Breast epithelium (tissue), 4 donors: ENCODE measurements at regions not wholly inside any gene's neighbourhood (a gene's known extent, or its start where the extent isn't known, plus 50 kb on each side); places are given as distances from the start of the nearest gene placed in this dataset.

Experiments
- DNase-seq, 2 donors: peaks; one replicate each; pipeline ENCODE4 v3.0.0-alpha.2; 2019; ENCODE audit warnings: low spot score in 2 of 2
- H3K27ac ChIP-seq, 2 donors: fragments of 200-600 bp; sonication (generic) in 1 of 2; one replicate each; pipeline ENCODE4 v1.5.1; 2016 to 2019; ENCODE audit warnings: mild to moderate bottlenecking in 1 of 2
- H3K27me3 ChIP-seq, 2 donors: fragments of 200-600 bp; sonication (generic) in 1 of 2; one replicate each; pipeline versions ENCODE4 v1.5.1 to v1.6.0; 2017 to 2019; ENCODE audit warnings: control low read depth in 1 of 2, mild to moderate bottlenecking in 1 of 2
- H3K36me3 ChIP-seq: fragments of 200-600 bp; one replicate; pipeline ENCODE4 v1.5.1; 2019
- H3K4me1 ChIP-seq, 2 donors: fragments of 200-600 bp; sonication (generic); one replicate each; pipeline ENCODE4 v1.5.1; 2016 to 2019; ENCODE audit warnings: control low read depth in 1 of 2
- H3K4me3 ChIP-seq, 3 donors: fragments of 200-600 bp; sonication (generic); 1 replicate in 2 of 3; 2 replicates in 1 of 3; pipeline ENCODE4 v1.5.1; 2016 to 2019; ENCODE audit warnings: mild to moderate bottlenecking in 3 of 3, moderate library complexity in 2 of 3
- H3K9me3 ChIP-seq, 2 donors: fragments of 200-600 bp; sonication (generic) in 1 of 2; one replicate each; pipeline ENCODE4 v1.5.1; 2016 to 2019; ENCODE audit warnings: control low read depth in 1 of 2
- CTCF ChIP-seq, 3 donors: fragments of 450-650 bp; IDR thresholded peaks; one replicate each; pipeline ENCODE4 v1.5.1; 2016 to 2017; ENCODE audit warnings: antibody characterized with exemption in 3 of 3, mild to moderate bottlenecking in 3 of 3, moderate library complexity in 3 of 3
- POLR2A ChIP-seq: fragments of 450-650 bp; IDR thresholded peaks from one replicate; pipeline ENCODE4 v1.6.1; 2016; ENCODE audit warnings: antibody characterized with exemption, mild to moderate bottlenecking, moderate library complexity
- POLR2AphosphoS5 ChIP-seq, 3 donors: sonication (generic); formaldehyde crosslinking; IDR thresholded peaks; one replicate each; pipeline ENCODE4 v1.6.1; 2017; ENCODE audit warnings: antibody characterized with exemption in 3 of 3
- intact Hi-C: fragments of 100-400 bp; cut with DNase I; formaldehyde crosslinking; loops from one replicate; pipeline ENCODE4 v1.15.1; 2023; ENCODE audit warnings: low total_unique reads

GRCh38 chr2:228630786-228631185 is 449.3 kb upstream of the SPHKAP start:
- no peaks in the 10 kb centered on the region for H3K9me3 ChIP-seq
- no peak for DNase-seq
- intact Hi-C loops: no loop called here
- no peaks in the 10 kb centered on the region for H3K27me3 ChIP-seq
- no peak overlapping the region for H3K27ac ChIP-seq
- H3K4me3 ChIP-seq: no peak overlapping the region
- no peaks in the 10 kb centered on the region for H3K36me3 ChIP-seq
- TF ChIP-seq POLR2A (no peak), CTCF (IDR thresholded peaks at IDR 0.05) (no peak), POLR2AphosphoS5 (IDR thresholded peaks at IDR 0.05) (no peak)
- H3K4me1 ChIP-seq: no peaks in the 10 kb centered on the region

- no peak for DNase-seq
- Histone ChIP-seq H3K4me1 (no peaks in the 10 kb centered on the region), H3K27me3 (no peaks in the 10 kb centered on the region), H3K9me3 (no peaks in the 10 kb centered on the region), H3K36me3 (no peaks in the 10 kb centered on the region), H3K27ac (no peak overlapping the region), H3K4me3 (no peak overlapping the region)
- TF ChIP-seq POLR2AphosphoS5 (IDR thresholded peaks at IDR 0.05) (no peak), POLR2A (no peak), CTCF (IDR thresholded peaks at IDR 0.05) (no peak)
- intact Hi-C loops: no loop called here
Measured at GRCh38 chr2:228629251-228629650, 447.8 kb upstream of the SPHKAP start.

DNA sequence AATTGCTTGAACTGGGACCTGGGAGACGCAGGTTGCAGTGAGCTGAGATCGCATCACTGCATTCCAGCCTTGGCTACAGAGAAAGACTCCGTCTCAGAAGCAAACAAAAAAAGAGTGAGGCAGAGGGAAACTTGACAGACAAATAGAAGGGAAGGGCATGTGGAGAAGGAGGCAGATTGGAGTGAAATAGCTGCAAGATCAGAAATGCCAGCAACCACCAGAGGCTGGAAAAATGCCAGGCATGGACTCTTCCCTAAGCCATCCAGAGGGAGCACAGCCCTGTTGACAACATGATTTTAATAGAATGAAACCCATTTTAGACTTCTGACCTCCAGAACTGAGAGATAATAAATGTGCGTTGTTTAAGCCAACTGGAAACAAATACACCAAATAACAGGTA is 447.2 kb upstream of the SPHKAP start:
- H3K27me3 ChIP-seq: no peaks in the 10 kb centered on the region
- intact Hi-C loops: no loop called here
- TF ChIP-seq POLR2AphosphoS5 (IDR thresholded peaks at IDR 0.05) (no peak), POLR2A (no peak), CTCF (IDR thresholded peaks at IDR 0.05) (no peak)
- H3K4me3 ChIP-seq: no peak overlapping the region
- no peaks in the 10 kb centered on the region for H3K36me3 ChIP-seq
- no peak overlapping the region for H3K27ac ChIP-seq
- DNase-seq: no peak
- no peaks in the 10 kb centered on the region for H3K9me3 ChIP-seq
- H3K4me1 ChIP-seq: no peaks in the 10 kb centered on the region

DNA sequence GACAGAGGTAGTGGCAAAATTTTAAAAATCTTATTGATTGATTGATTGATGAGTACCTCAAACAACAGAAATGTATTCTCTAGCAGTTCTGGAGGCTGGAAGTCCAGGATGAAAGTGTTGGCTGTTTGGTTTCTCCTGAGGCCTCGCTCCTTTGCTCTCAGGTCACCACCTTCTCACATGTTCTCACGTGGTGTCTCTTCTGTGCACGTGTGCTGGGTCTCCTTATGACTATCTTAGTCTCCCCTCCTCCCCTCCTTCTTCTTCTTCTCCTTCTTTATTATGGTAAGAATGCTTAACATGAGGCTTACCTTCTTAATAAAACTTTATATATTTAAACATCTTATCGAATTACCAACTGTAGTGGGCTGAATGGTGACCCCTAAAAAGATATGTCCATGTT is 446.0 kb upstream of the SPHKAP start:
- Histone ChIP-seq H3K4me1 (no peaks in the 10 kb centered on the region), H3K9me3 (no peaks in the 10 kb centered on the region), H3K4me3 (no peak overlapping the region), H3K27me3 (no peaks in the 10 kb centered on the region), H3K27ac (no peak overlapping the region), H3K36me3 (no peaks in the 10 kb centered on the region)
- TF ChIP-seq POLR2AphosphoS5 (IDR thresholded peaks at IDR 0.05) (no peak), POLR2A (no peak), CTCF (IDR thresholded peaks at IDR 0.05) (no peak)
- intact Hi-C loops: no loop called here
- no peak for DNase-seq

GRCh38 chr2:228625481-228625880 is 444.0 kb upstream of the SPHKAP start:
- H3K9me3 ChIP-seq: no peaks in the 10 kb centered on the region
- TF ChIP-seq POLR2AphosphoS5 (IDR thresholded peaks at IDR 0.05): no peak
- no peak for TF ChIP-seq POLR2A
- no peak for TF ChIP-seq CTCF (IDR thresholded peaks at IDR 0.05)
- H3K4me3 ChIP-seq: no peak overlapping the region
- no peaks in the 10 kb centered on the region for H3K27me3 ChIP-seq
- H3K27ac ChIP-seq: no peak overlapping the region
- no peaks in the 10 kb centered on the region for H3K36me3 ChIP-seq
- intact Hi-C loops: no loop called here
- H3K4me1 ChIP-seq: no peaks in the 10 kb centered on the region
- no peak for DNase-seq
